ENCODE measurements at regions not wholly inside any gene's neighbourhood (a gene's known extent, or its start where the extent isn't known, plus 50 kb on each side); places are given as distances from the start of the nearest gene placed in this dataset.
"Not testable (repeated sequence)": the region's sequence is repeated elsewhere in the genome, so short reads cannot be mapped to it uniquely, and the experiment has no call there.

DNA sequence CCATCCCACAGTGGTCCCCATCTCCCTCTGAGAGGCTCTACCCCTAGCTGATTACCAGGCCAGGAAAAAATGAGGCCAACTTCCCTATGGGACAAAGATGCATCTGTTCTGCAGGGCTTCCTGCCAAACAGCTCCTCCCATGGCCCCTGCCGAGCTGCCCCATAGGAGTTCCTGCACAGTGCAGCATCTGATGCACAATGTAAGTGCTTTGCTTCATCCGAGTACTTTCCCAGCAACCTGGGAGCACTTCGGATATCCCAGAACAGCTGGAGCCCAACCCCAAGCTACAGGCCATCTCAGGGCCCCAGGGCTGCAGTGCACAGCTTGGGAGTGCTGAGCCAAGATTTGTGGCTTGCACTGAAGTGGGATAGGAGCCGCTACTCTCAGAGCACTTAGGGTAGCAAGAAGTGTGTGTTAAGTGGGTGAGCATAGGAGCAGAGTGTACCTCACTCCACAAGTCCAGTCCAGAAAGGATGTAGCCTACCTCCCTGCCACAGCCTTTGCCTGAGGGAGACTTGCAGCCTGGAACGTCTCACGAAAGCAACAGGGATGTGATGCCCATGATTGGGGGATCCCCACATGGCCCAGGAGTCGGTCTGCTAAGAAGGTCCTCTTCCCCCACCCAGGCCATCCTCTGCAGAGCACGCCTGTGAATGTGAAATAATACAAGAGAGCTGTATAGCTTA lies 209.6 kb upstream of the VWC2 start:
- 0 to 80% (median 40%) methylated on average over 1 to 5 of the region's 8 CpGs; no CpG with 5 or more reads in 3 of the 10 experiments for WGBS, 10 experiments
- in situ Hi-C loops (cut with MboI; ENCODE audit: low pct_unique_long_range_greater_than_20kb in 2 of 9, low sequenced_read_pairs in 9 of 9, unreplicated experiment in 9 of 9) = no loop called here
- no peak for ATAC-seq (replicated peaks in 6 of 8)
- Histone ChIP-seq H3K4me3 (no peak overlapping the region), H3K4me1 (replicated peaks in 1 of 2) (no peaks in the 10 kb centered on the region), H3K27ac (no peak overlapping the region)

DNA sequence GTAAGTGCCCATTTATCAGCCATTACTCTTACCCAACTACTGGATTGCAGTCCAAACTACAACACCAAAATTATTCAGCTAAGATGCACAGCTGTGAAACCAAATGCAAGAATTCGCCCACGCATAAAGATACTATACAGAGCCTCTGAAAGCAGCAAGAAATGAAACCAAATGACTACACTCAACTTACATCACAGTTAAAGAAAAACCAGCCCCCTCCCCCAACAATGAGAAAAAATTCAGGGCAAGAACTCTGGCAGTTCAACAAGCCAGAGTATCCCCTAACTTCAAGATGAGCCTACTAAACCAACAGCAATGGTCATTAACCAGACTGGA lies 209.1 kb upstream of the VWC2 start:
- in situ Hi-C loops (cut with MboI; ENCODE audit: low pct_unique_long_range_greater_than_20kb in 2 of 9, low sequenced_read_pairs in 9 of 9, unreplicated experiment in 9 of 9) = no loop called here
- Histone ChIP-seq H3K4me3 (no peak overlapping the region), H3K4me1 (replicated peaks in 1 of 2) (no peaks in the 10 kb centered on the region), H3K27ac (no peak overlapping the region)
- WGBS, 10 experiments = 7 to 100% (median 87%) methylated on average over 1 to 2 of the region's 2 CpGs; no CpG with 5 or more reads in 5 of the 10 experiments
- ATAC-seq (replicated peaks in 6 of 8) = no peak

DNA sequence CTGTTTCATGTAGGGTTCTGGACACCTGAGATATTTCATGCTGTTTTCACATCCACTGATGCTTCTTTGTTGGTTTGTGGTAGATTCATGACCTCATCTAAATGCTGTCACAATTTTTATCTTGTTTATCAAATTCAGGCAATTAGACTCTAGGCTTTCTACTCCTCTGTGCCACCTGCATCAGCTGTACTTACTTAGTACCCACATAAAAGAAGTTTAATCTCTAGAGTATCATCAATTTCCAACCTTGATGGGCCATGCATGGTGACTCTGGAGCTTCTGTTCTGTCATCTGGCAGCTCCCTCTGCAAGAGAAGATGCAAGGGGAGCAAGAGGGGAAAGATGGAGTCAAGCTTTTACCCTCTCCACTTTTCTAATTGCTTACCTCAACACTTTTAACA lies 195.9 kb upstream of the VWC2 start:
- ATAC-seq (replicated peaks in 6 of 8) = no peak
- Histone ChIP-seq H3K27ac (no peak overlapping the region), H3K4me1 (replicated peaks in 1 of 2) (no peaks in the 10 kb centered on the region), H3K4me3 (no peak overlapping the region)
- in situ Hi-C loops (cut with MboI; ENCODE audit: low pct_unique_long_range_greater_than_20kb in 2 of 9, low sequenced_read_pairs in 9 of 9, unreplicated experiment in 9 of 9) = no loop called here

DNA sequence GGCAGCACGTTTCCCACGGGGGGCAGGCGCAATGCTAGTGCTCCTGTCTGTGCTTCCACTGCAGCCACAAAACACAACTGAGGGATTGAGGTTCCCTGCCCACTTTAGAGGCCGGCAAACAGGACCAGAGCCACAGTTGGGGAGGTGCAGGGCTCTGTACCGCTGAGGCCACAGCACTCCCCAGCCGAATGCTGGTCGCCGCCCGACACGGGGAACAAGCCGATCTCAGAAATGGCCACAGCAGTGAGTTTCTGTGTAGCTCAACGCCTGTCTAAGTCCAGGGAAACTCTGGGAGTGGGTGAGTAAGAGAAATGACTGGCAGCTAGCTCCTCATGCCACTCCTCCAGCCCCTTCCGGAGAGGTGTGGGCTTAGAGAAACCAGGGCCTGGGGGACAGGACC lies 194.0 kb upstream of the VWC2 start:
- in situ Hi-C loops (cut with MboI; ENCODE audit: low pct_unique_long_range_greater_than_20kb in 2 of 9, low sequenced_read_pairs in 9 of 9, unreplicated experiment in 9 of 9) = no loop called here
- no peak overlapping the region for H3K27ac ChIP-seq
- H3K4me1 ChIP-seq (replicated peaks in 1 of 2) = no peaks in the 10 kb centered on the region
- no peak overlapping the region for H3K4me3 ChIP-seq
- 6 to 100% (median 71%) methylated on average over 1 to 7 of the region's 13 CpGs; no CpG with 5 or more reads in 5 of the 10 experiments for WGBS, 10 experiments
- no peak for ATAC-seq (replicated peaks in 6 of 8)

GRCh38 chr7:49580000-49580399 lies 193.4 kb upstream of the VWC2 start:
- Histone ChIP-seq H3K27ac (no peak overlapping the region), H3K4me1 (replicated peaks in 1 of 2) (no peaks in the 10 kb centered on the region), H3K4me3 (no peak overlapping the region)
- WGBS, 10 experiments = 0 to 96% (median 35%) methylated on average over 1 to 14 of the region's 16 CpGs; no CpG with 5 or more reads in 3 of the 10 experiments
- in situ Hi-C loops (cut with MboI; ENCODE audit: low pct_unique_long_range_greater_than_20kb in 2 of 9, low sequenced_read_pairs in 9 of 9, unreplicated experiment in 9 of 9) = no loop called here
- no peak for ATAC-seq (replicated peaks in 6 of 8)

- Histone ChIP-seq H3K4me1 (replicated peaks in 1 of 2) (no peaks in the 10 kb centered on the region), H3K4me3 (no peak overlapping the region), H3K27ac (no peak overlapping the region)
- 0 to 100% (median 17%) methylated on average over 1 of the region's 1 CpG; no CpG with 5 or more reads in 3 of the 10 experiments for WGBS, 10 experiments
- ATAC-seq (replicated peaks in 6 of 8) = no peak
- in situ Hi-C loops (cut with MboI; ENCODE audit: low pct_unique_long_range_greater_than_20kb in 2 of 9, low sequenced_read_pairs in 9 of 9, unreplicated experiment in 9 of 9) = no loop called here
Observed at GRCh38 chr7:49580761-49581160, 192.7 kb upstream of the VWC2 start.

DNA sequence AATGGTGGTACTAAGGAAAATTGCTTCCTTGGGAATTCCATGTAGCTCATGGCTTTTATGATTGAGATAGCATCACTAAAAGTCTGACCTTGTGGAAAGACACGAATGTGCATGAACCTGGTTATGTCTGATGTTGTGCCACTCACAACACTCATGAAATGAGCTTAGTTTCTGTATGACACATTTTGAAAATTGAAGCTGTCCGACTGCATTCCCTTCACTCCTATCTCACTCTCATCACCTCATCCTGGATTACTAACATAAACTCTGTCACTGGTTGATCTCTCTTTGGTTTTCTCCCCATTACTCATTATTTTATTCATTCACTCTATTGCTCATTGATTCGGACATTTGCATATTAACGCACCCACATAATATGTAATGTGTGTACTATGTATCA lies 190.0 kb upstream of the VWC2 start:
- in situ Hi-C loops (cut with MboI; ENCODE audit: low pct_unique_long_range_greater_than_20kb in 2 of 9, low sequenced_read_pairs in 9 of 9, unreplicated experiment in 9 of 9) = no loop called here
- Histone ChIP-seq H3K4me3 (no peak overlapping the region), H3K4me1 (replicated peaks in 1 of 2) (no peaks in the 10 kb centered on the region), H3K27ac (no peak overlapping the region)
- ATAC-seq (replicated peaks in 6 of 8) = no peak
- WGBS, 10 experiments = 27 to 100% (median 63%) methylated on average over 2 to 4 of the region's 4 CpGs; no CpG with 5 or more reads in 2 of the 10 experiments

DNA sequence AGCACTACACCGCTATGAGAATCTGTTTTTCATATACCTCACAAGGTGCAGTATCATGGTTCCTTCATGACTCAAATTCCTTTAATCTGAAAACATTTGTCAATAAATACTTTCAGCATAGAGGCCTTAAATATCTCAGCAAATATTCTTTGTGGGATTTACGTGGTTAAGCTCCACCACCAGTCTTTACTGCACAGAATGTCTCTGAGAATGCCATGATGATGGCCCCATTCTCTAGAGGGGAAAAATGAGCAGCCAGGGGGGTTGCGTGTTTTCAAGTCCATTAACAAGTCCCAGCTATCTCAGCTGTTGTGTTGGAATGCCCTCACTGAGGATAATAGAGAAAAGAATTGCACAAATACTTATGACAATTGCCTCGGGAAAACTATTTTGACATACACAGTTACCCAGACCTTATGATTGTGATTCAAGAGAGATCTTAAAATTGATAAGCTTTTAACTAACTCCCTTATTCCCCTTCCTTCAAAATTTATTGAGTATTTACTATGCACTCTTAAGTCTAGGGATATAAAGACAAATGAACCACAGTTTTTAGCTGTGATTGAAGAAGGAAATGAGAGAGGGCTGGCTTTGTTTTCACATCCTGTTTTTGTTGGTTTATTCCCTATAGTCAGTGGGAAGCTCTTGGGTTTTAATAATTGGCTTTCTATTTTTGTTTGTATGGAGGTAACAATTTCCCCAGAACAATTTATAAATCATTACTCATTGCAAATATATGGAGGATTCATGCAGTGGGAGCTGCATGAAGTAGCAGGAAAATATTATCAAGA lies 176.5 kb upstream of the VWC2 start:
- in situ Hi-C loops (cut with MboI; ENCODE audit: low pct_unique_long_range_greater_than_20kb in 2 of 9, low sequenced_read_pairs in 9 of 9, unreplicated experiment in 9 of 9) = no loop called here
- Histone ChIP-seq H3K4me3 (no peak overlapping the region), H3K27ac (no peak overlapping the region), H3K4me1 (replicated peaks in 1 of 2) (no peaks in the 10 kb centered on the region)
- WGBS, 10 experiments = 0 to 100% (median 90%) methylated on average over 1 to 4 of the region's 4 CpGs
- no peak for ATAC-seq (replicated peaks in 6 of 8)

- in situ Hi-C loops (cut with MboI; ENCODE audit: low pct_unique_long_range_greater_than_20kb in 2 of 9, low sequenced_read_pairs in 9 of 9, unreplicated experiment in 9 of 9) = no loop called here
- peak in 1 of 8 experiments; percentile 35 for ATAC-seq (replicated peaks in 6 of 8)
- WGBS, 10 experiments = 0 to 90% (median 51%) methylated on average over 1 to 3 of the region's 3 CpGs; no CpG with 5 or more reads in 1 of the 10 experiments
- H3K4me1 ChIP-seq (replicated peaks in 1 of 2) = no peaks in the 10 kb centered on the region
- H3K4me3 ChIP-seq = no peak overlapping the region
- H3K27ac ChIP-seq = no peak overlapping the region
Observed at GRCh38 chr7:49597805-49598204, 175.6 kb upstream of the VWC2 start.

- no peaks in the 10 kb centered on the region for H3K4me1 ChIP-seq (replicated peaks in 1 of 2)
- no peak for ATAC-seq (replicated peaks in 6 of 8)
- H3K4me3 ChIP-seq = no peak overlapping the region
- whole genome bisulfite sequencing, 10 experiments = 11 to 100% (median 83%) methylated on average over 1 to 5 of the region's 5 CpGs
- H3K27ac ChIP-seq = no peak overlapping the region
- in situ Hi-C loops (cut with MboI; ENCODE audit: low pct_unique_long_range_greater_than_20kb in 2 of 9, low sequenced_read_pairs in 9 of 9, unreplicated experiment in 9 of 9) = no loop called here
Observed at GRCh38 chr7:49611951-49612350, 161.5 kb upstream of the VWC2 start.

- H3K27ac ChIP-seq = no peak overlapping the region
- H3K4me1 ChIP-seq (replicated peaks in 1 of 2) = no peaks in the 10 kb centered on the region
- 21 to 96% (median 61%) methylated on average over 1 to 2 of the region's 2 CpGs; no CpG with 5 or more reads in 1 of the 10 experiments for WGBS, 10 experiments
- no peak for ATAC-seq (replicated peaks in 6 of 8)
- H3K4me3 ChIP-seq = no peak overlapping the region
- in situ Hi-C loops (cut with MboI; ENCODE audit: low pct_unique_long_range_greater_than_20kb in 2 of 9, low sequenced_read_pairs in 9 of 9, unreplicated experiment in 9 of 9) = no loop called here
Observed at GRCh38 chr7:49613759-49614158, 159.7 kb upstream of the VWC2 start.

- H3K27ac ChIP-seq; in situ Hi-C loops (cut with MboI; ENCODE audit: low pct_unique_long_range_greater_than_20kb in 2 of 9, low sequenced_read_pairs in 9 of 9, unreplicated experiment in 9 of 9); H3K4me3 ChIP-seq; ATAC-seq (replicated peaks in 6 of 8); H3K4me1 ChIP-seq (replicated peaks in 1 of 2): not testable (repeated sequence)
- WGBS, 10 experiments = 18 to 81% (median 60%) methylated on average over 1 to 2 of the region's 6 CpGs; no CpG with 5 or more reads in 5 of the 10 experiments
Observed at GRCh38 chr7:49614974-49615373, 158.5 kb upstream of the VWC2 start.

GRCh38 chr7:49618028-49618427 lies 155.4 kb upstream of the VWC2 start:
- no peaks in the 10 kb centered on the region for H3K4me1 ChIP-seq (replicated peaks in 1 of 2)
- no peak overlapping the region for H3K27ac ChIP-seq
- peak in 1 of 8 experiments; percentile 61 for ATAC-seq (replicated peaks in 6 of 8)
- H3K4me3 ChIP-seq = no peak overlapping the region
- 0 to 100% (median 100%) methylated on average over 1 of the region's 1 CpG; no CpG with 5 or more reads in 7 of the 10 experiments for WGBS, 10 experiments
- in situ Hi-C loops (cut with MboI; ENCODE audit: low pct_unique_long_range_greater_than_20kb in 2 of 9, low sequenced_read_pairs in 9 of 9, unreplicated experiment in 9 of 9) = no loop called here

All from motor neuron (in vitro differentiated cells).